Suprapubic skin (tissue), 4 donors: ENCODE measurements at regions not wholly inside any gene's neighbourhood (a gene's known extent, or its start where the extent isn't known, plus 50 kb on each side); places are given as distances from the start of the nearest gene placed in this dataset.

ENCODE experiments used
- DNase-seq, 2 donors: peaks; one replicate each; pipeline ENCODE4 v3.0.0-alpha.2; 2019; ENCODE audit warnings: low spot score in 2 of 2
- H3K27ac ChIP-seq: fragments of 200-600 bp; sonication (generic); one replicate; pipeline ENCODE4 v1.5.1; 2019
- H3K27me3 ChIP-seq: fragments of 200-600 bp; sonication (generic); one replicate; pipeline ENCODE4 v1.5.1; 2019
- H3K36me3 ChIP-seq: fragments of 200-600 bp; sonication (generic); one replicate; pipeline ENCODE4 v1.5.1; 2019
- H3K4me1 ChIP-seq: fragments of 200-600 bp; sonication (generic); one replicate; pipeline ENCODE4 v1.5.1; 2019
- H3K4me3 ChIP-seq: fragments of 200-600 bp; sonication (generic); one replicate; pipeline ENCODE4 v1.5.1; 2019; ENCODE audit warnings: mild to moderate bottlenecking
- H3K9me3 ChIP-seq: fragments of 200-600 bp; sonication (generic); one replicate; pipeline ENCODE4 v1.5.1; 2019
- CTCF ChIP-seq, 2 donors: fragments of 200-600 bp in 1 of 2; fragments of 450-650 bp in 1 of 2; sonication (generic) in 1 of 2; IDR thresholded peaks; one replicate each; pipeline ENCODE4 v1.5.1; 2016 to 2019; ENCODE audit warnings: antibody characterized with exemption in 2 of 2, mild to moderate bottlenecking in 1 of 2, moderate library complexity in 1 of 2
- EP300 ChIP-seq: sonication (generic); formaldehyde crosslinking; IDR thresholded peaks from one replicate; pipeline ENCODE4 v1.6.1; 2017; ENCODE audit warnings: antibody characterized with exemption
- POLR2A ChIP-seq, 2 donors: fragments of 450-650 bp; IDR thresholded peaks; one replicate each; pipeline ENCODE4 v1.6.1; 2017; ENCODE audit warnings: antibody characterized with exemption in 2 of 2, mild to moderate bottlenecking in 2 of 2, moderate library complexity in 2 of 2
- POLR2AphosphoS5 ChIP-seq, 3 donors: sonication (generic); formaldehyde crosslinking; IDR thresholded peaks; one replicate each; pipeline ENCODE4 v1.6.1; 2017; ENCODE audit warnings: antibody characterized with exemption in 3 of 3
- WGBS: methylation state at CpG from one replicate; pipeline ENCODE4 v1.1.5; 2018; 5-methylcytosine and 5-hydroxymethylcytosine counted together

DNA sequence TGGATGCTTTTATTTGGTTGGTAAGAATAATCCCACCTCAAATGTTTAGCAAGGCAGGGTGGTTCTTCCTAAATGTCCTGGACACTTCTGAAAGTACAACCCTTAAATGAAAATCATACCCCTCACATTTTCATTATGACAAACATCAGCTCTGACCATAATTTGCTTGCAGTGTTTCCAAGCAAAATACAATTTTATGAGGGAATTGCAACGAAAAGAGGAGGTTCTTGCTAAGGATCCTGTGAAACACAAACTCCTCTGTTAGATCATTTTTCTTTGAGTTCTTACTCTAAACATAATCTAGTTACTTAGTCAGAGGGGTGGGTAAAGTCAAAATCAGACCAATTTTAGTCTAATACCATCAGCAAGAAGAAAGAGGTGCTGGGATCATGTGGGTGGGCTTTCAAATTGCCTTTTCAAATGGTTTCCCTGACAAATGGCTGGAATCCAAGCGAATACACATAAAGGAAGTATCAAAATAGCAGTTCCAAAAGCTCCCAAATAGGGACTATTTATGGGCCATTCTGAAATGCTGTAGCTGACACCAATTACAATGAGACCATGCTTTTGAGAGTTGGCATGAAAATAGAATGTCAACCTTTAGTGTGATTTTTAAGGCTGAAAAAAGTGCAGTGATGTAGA lies 164.9 kb upstream of the INHBA start:
- Histone ChIP-seq H3K27me3 (no peaks in the 10 kb centered on the region), H3K27ac (no peak overlapping the region), H3K9me3 (no peaks in the 10 kb centered on the region), H3K4me1 (no peaks in the 10 kb centered on the region), H3K36me3 (no peaks in the 10 kb centered on the region), H3K4me3 (no peak overlapping the region)
- 54% methylated on average over 2 of the region's 2 CpGs for WGBS
- no peak for TF ChIP-seq EP300
- no peak for TF ChIP-seq POLR2AphosphoS5 (IDR thresholded peaks at IDR 0.05)
- TF ChIP-seq CTCF (IDR thresholded peaks at IDR 0.05): no peak
- no peak for TF ChIP-seq POLR2A (IDR thresholded peaks at IDR 0.05)
- no peak for DNase-seq

GRCh38 chr7:41862261-41862660 lies 159.4 kb upstream of the INHBA start:
- no peaks in the 10 kb centered on the region for H3K9me3 ChIP-seq
- H3K27ac ChIP-seq: no peak overlapping the region
- H3K4me3 ChIP-seq: no peak overlapping the region
- no peak for DNase-seq
- no peaks in the 10 kb centered on the region for H3K36me3 ChIP-seq
- no peak for TF ChIP-seq POLR2A (IDR thresholded peaks at IDR 0.05)
- no peak for TF ChIP-seq EP300
- no peak for TF ChIP-seq CTCF (IDR thresholded peaks at IDR 0.05)
- TF ChIP-seq POLR2AphosphoS5 (IDR thresholded peaks at IDR 0.05): no peak
- H3K4me1 ChIP-seq: no peaks in the 10 kb centered on the region
- WGBS: 53% methylated on average over 2 of the region's 2 CpGs
- no peaks in the 10 kb centered on the region for H3K27me3 ChIP-seq

- no peak overlapping the region for H3K27ac ChIP-seq
- H3K4me3 ChIP-seq: no peak overlapping the region
- no peaks in the 10 kb centered on the region for H3K27me3 ChIP-seq
- no peaks in the 10 kb centered on the region for H3K4me1 ChIP-seq
- H3K9me3 ChIP-seq: no peaks in the 10 kb centered on the region
- 46% methylated on average over 3 of the region's 3 CpGs for WGBS
- no peaks in the 10 kb centered on the region for H3K36me3 ChIP-seq
- no peak for DNase-seq
- no peak for TF ChIP-seq POLR2A (IDR thresholded peaks at IDR 0.05)
- TF ChIP-seq CTCF (IDR thresholded peaks at IDR 0.05): no peak
- no peak for TF ChIP-seq POLR2AphosphoS5 (IDR thresholded peaks at IDR 0.05)
Observed at GRCh38 chr7:41861642-41862041, 158.8 kb upstream of the INHBA start.

DNA sequence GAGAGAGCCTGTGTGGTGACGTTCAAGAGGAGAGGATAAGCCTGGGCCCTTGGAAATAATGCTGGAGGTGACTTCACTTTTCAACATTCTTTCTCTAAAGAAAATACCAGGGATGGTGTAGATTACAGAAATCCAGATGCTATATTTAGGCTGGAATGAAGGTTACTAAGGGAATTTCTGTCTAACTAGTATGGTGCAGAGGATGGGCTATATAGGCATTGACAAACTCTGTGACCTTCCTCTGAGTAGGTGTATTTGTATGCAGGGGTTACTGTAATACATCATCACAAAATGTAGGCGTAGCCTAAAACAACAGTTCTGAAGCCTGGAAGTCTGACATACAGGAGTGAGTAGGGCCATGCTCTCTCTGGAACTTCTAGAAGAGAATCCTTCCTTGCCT lies 155.3 kb upstream of the INHBA start:
- H3K4me3 ChIP-seq: no peak overlapping the region
- no peak overlapping the region for H3K27ac ChIP-seq
- H3K36me3 ChIP-seq: no peaks in the 10 kb centered on the region
- TF ChIP-seq CTCF (IDR thresholded peaks at IDR 0.05) (no peak), EP300 (no peak), POLR2A (IDR thresholded peaks at IDR 0.05) (no peak), POLR2AphosphoS5 (IDR thresholded peaks at IDR 0.05) (no peak)
- 84% methylated on average over 2 of the region's 2 CpGs for WGBS
- no peaks in the 10 kb centered on the region for H3K9me3 ChIP-seq
- DNase-seq: no peak
- H3K4me1 ChIP-seq: no peaks in the 10 kb centered on the region
- H3K27me3 ChIP-seq: no peaks in the 10 kb centered on the region

DNA sequence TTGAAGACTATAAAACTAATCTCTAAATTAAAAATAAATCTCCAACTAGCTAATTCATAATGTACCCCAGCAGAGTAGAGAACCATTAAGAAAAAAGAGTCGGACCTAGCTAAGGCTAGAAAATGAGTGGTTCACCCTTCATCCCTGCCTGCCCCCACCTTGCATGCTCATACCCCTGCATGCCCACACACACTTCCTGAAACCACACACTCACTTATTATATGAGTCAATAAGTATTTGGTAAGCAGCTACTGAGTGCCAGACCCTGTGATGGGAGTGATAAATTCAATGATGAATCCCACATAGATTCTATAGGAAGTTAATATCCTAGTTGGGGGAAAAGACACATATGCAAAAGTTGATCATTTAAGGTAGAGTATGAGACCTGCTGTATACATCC lies 152.9 kb upstream of the INHBA start:
- TF ChIP-seq CTCF (IDR thresholded peaks at IDR 0.05) (no peak), POLR2AphosphoS5 (IDR thresholded peaks at IDR 0.05) (no peak), POLR2A (IDR thresholded peaks at IDR 0.05) (no peak), EP300 (no peak)
- WGBS: 93% methylated on average over 1 of the region's 1 CpG
- Histone ChIP-seq H3K4me1 (no peaks in the 10 kb centered on the region), H3K27ac (no peak overlapping the region), H3K36me3 (no peaks in the 10 kb centered on the region), H3K27me3 (no peaks in the 10 kb centered on the region), H3K9me3 (no peaks in the 10 kb centered on the region), H3K4me3 (no peak overlapping the region)
- DNase-seq: no peak
